Thoracic aorta (tissue), 2 donors: ENCODE measurements at regions not wholly inside any gene's neighbourhood (a gene's known extent, or its start where the extent isn't known, plus 50 kb on each side); places are given as distances from the start of the nearest gene placed in this dataset.

Experiments
- ATAC-seq: fragments of 150-250 bp; one replicate; pipeline ENCODE4 v1.8.0; 2017; ENCODE audit warnings: low read depth; ENCODE audit not compliant: insufficient number of reproducible peaks, low FRiP score
- DNase-seq: peaks from one replicate; pipeline ENCODE4 v3.0.0-alpha.2; 2020; ENCODE audit warnings: low spot score
- H3K27ac ChIP-seq, 2 donors: fragments of 200-600 bp; sonication (generic); 1 replicate in 1 of 2; 2 replicates in 1 of 2; pipeline ENCODE4 v1.5.1; 2016; ENCODE audit warnings: mild to moderate bottlenecking in 2 of 2, moderate library complexity in 2 of 2
- H3K27me3 ChIP-seq: fragments of 200-600 bp; sonication (generic); replicated peaks from 2 replicates; pipeline ENCODE4 v1.6.0; 2016; ENCODE audit warnings: mild to moderate bottlenecking; ENCODE audit not compliant: insufficient read depth
- H3K36me3 ChIP-seq: fragments of 200-600 bp; sonication (generic); one replicate; pipeline ENCODE4 v1.5.1; 2016
- H3K4me1 ChIP-seq, 2 donors: fragments of 200-600 bp; sonication (generic); 1 replicate in 1 of 2; 2 replicates in 1 of 2; pipeline versions ENCODE4 v1.5.1 to v1.6.0; 2016; ENCODE audit warnings: low read depth in 2 of 2, mild to moderate bottlenecking in 1 of 2; ENCODE audit not compliant: control insufficient read depth in 1 of 2
- H3K4me3 ChIP-seq: fragments of 200-600 bp; sonication (generic); 2 replicates; pipeline ENCODE4 v1.5.1; 2016; ENCODE audit warnings: mild to moderate bottlenecking
- H3K9me3 ChIP-seq: fragments of 200-600 bp; sonication (generic); 2 replicates; pipeline ENCODE4 v1.5.1; 2016
- CTCF ChIP-seq: fragments of 200-600 bp; sonication (generic); IDR thresholded peaks from one replicate; pipeline ENCODE4 v1.5.1; 2019; ENCODE audit warnings: antibody characterized with exemption

DNA sequence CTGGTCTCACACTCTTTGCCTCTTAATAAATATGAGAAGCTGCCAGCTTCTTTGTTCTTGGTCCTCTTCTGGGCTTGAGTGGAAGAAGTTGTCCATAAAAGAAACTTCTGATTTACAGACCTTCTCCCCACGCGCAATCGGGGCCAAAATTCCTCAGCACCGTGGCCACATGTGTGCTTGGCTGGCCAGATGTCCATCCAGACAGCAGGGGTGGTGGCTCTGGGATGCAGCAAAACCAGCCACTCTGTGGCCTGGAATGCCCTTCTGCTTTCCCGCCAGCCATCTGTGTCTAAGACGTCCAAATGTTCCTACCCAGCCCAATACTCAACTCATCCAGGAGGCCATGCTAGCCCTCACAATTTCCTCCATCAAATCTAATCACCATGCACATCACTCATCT, 250.8 kb downstream of the EN1 start:
- ATAC-seq (no peak), DNase-seq (no peak)
- no peak for TF ChIP-seq CTCF
- H3K36me3 ChIP-seq: no peaks in the 10 kb centered on the region
- H3K27me3 ChIP-seq: no peaks in the 10 kb centered on the region
- no peak overlapping the region for H3K27ac ChIP-seq
- H3K4me3 ChIP-seq: no peak overlapping the region
- H3K9me3 ChIP-seq: no peaks in the 10 kb centered on the region
- no peaks in the 10 kb centered on the region for H3K4me1 ChIP-seq

GRCh38 chr2:118593257-118593656, 254.2 kb downstream of the EN1 start:
- Histone ChIP-seq H3K4me3 (no peak overlapping the region), H3K27ac (no peak overlapping the region), H3K4me1 (no peaks in the 10 kb centered on the region), H3K27me3 (no peaks in the 10 kb centered on the region), H3K36me3 (no peaks in the 10 kb centered on the region), H3K9me3 (no peaks in the 10 kb centered on the region)
- ATAC-seq: no peak
- no peak for DNase-seq
- TF ChIP-seq CTCF: no peak

DNA sequence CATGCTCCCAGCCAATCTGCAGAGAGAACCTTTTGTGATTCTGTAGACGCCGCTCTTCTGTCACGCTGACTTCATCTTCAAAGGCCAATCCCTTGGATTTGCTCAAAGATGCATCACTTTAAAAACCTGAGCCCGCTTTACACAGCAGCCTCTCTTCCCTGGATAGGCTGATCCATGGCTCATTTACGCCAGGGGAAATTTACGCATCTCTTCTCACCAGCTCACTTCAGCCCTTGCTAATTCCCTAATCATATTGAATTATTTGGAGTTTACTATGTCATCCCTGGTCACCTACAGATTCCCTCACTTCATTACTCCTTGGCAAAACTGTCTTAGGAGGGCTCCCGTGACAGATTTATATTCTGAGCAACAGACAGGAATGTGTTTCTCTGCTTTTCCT, 256.2 kb downstream of the EN1 start:
- DNase-seq (no peak), ATAC-seq (no peak)
- Histone ChIP-seq H3K36me3 (no peaks in the 10 kb centered on the region), H3K4me1 (no peaks in the 10 kb centered on the region), H3K4me3 (no peak overlapping the region), H3K27ac (no peak overlapping the region), H3K9me3 (no peaks in the 10 kb centered on the region), H3K27me3 (no peaks in the 10 kb centered on the region)
- TF ChIP-seq CTCF: no peak

DNA sequence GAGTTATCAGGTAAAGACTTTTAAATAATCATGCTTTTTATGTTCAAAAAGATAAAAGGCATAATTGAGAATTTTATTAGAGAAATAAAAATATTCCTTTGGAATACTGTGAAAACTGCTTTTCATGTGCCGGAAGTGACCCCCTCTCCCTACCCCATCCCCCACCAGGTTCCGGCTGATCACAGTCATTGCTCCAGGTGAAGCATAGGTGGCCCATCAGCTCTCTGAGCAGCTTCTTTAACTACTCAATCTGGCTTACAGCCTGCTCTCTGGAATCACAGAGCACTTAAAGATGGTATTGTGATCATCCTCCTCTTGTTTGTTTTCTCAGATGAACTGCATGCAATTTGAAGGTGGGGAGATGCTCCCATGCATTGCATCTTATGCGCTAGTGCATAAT, 257.7 kb downstream of the EN1 start:
- ATAC-seq: no peak
- Histone ChIP-seq H3K4me3 (no peak overlapping the region), H3K4me1 (no peaks in the 10 kb centered on the region), H3K36me3 (no peaks in the 10 kb centered on the region), H3K27ac (no peak overlapping the region), H3K27me3 (no peaks in the 10 kb centered on the region), H3K9me3 (no peaks in the 10 kb centered on the region)
- DNase-seq: no peak
- no peak for TF ChIP-seq CTCF

GRCh38 chr2:118588850-118589249, 258.6 kb downstream of the EN1 start:
- ATAC-seq: no peak

More at GRCh38 chr2:118588850-118589249, 258.6 kb downstream of the EN1 start:
- Histone ChIP-seq H3K27me3 (no peaks in the 10 kb centered on the region), H3K36me3 (no peaks in the 10 kb centered on the region), H3K27ac (no peak overlapping the region), H3K9me3 (no peaks in the 10 kb centered on the region), H3K4me1 (no peaks in the 10 kb centered on the region), H3K4me3 (no peak overlapping the region)
- DNase-seq: no peak
- no peak for TF ChIP-seq CTCF
